Endodermal cell (in vitro differentiated cells): ENCODE measurements at regions not wholly inside any gene's neighbourhood (a gene's known extent, or its start where the extent isn't known, plus 50 kb on each side); places are given as distances from the start of the nearest gene placed in this dataset.

ENCODE experiments used
- DNase-seq: peaks from one replicate; pipeline ENCODE4 v3.0.0-alpha.2; 2017
- H3K27ac ChIP-seq: 2 replicates; pipeline ENCODE4 v1.5.1; 2013; ENCODE audit warnings: mild to moderate bottlenecking, low read depth, low read length, moderate library complexity
- H3K27me3 ChIP-seq: 2 replicates; pipeline ENCODE4 v1.6.1; 2013; ENCODE audit warnings: mild to moderate bottlenecking, low read length, moderate library complexity; ENCODE audit not compliant: insufficient read depth, control insufficient read depth, poor library complexity, severe bottlenecking
- H3K36me3 ChIP-seq: 2 replicates; pipeline ENCODE4 v1.7.0; 2013; ENCODE audit warnings: mild to moderate bottlenecking, low read length, moderate library complexity; ENCODE audit not compliant: control insufficient read depth, insufficient read depth
- H3K4me1 ChIP-seq: one replicate; pipeline ENCODE4 v1.7.0; 2013; ENCODE audit warnings: low read length; ENCODE audit not compliant: control insufficient read depth, insufficient read depth
- H3K4me3 ChIP-seq: 2 replicates; pipeline ENCODE4 v1.5.1; 2013; ENCODE audit warnings: mild to moderate bottlenecking, low read length, moderate library complexity
- H3K9ac ChIP-seq: 2 replicates; pipeline ENCODE4 v1.6.1; 2013; ENCODE audit warnings: mild to moderate bottlenecking, low read length, moderate library complexity; ENCODE audit not compliant: poor library complexity, severe bottlenecking; ENCODE audit errors: extremely low read depth
- H3K9me3 ChIP-seq: 2 replicates; pipeline ENCODE4 v1.6.1; 2013; ENCODE audit warnings: mild to moderate bottlenecking, low read length, moderate library complexity; ENCODE audit not compliant: control insufficient read depth
- H3K27ac Mint-ChIP-seq: 2 replicates; pipeline ENCODE4 v1.8.0; 2020; ENCODE audit warnings: mixed read lengths
- H3K27me3 Mint-ChIP-seq: 2 replicates; pipeline ENCODE4 v1.8.0; 2021; ENCODE audit warnings: mild to moderate bottlenecking, mixed read lengths; ENCODE audit not compliant: insufficient read depth
- H3K36me3 Mint-ChIP-seq: 2 replicates; pipeline ENCODE4 v1.8.0; 2020; ENCODE audit warnings: low read depth, mixed read lengths
- H3K4me1 Mint-ChIP-seq: 2 replicates; pipeline ENCODE4 v1.8.0; 2020; ENCODE audit warnings: mixed read lengths
- H3K4me3 Mint-ChIP-seq: 2 replicates; pipeline ENCODE4 v1.8.0; 2020; ENCODE audit warnings: mild to moderate bottlenecking, moderate library complexity, mixed read lengths
- H3K9me3 Mint-ChIP-seq: 2 replicates; pipeline ENCODE4 v1.8.0; 2020; ENCODE audit warnings: mild to moderate bottlenecking, mixed read lengths
- CTCF ChIP-seq: fragments of 200-600 bp; sonication (generic); conservative IDR thresholded peaks from 2 replicates; pipeline ENCODE4 v1.5.0; 2021; ENCODE audit warnings: antibody characterized with exemption, mild to moderate bottlenecking
- WGBS, 2 experiments: methylation state at CpG; one replicate each; pipeline versions ENCODE4 v1.1.5 to v1.1.7; 2013; ENCODE audit warnings: missing lambda C conversion rate in 2 of 2, mixed read lengths in 1 of 2; ENCODE audit not compliant: insufficient coverage in 1 of 2, insufficient read length in 1 of 2; 5-methylcytosine and 5-hydroxymethylcytosine counted together

DNA sequence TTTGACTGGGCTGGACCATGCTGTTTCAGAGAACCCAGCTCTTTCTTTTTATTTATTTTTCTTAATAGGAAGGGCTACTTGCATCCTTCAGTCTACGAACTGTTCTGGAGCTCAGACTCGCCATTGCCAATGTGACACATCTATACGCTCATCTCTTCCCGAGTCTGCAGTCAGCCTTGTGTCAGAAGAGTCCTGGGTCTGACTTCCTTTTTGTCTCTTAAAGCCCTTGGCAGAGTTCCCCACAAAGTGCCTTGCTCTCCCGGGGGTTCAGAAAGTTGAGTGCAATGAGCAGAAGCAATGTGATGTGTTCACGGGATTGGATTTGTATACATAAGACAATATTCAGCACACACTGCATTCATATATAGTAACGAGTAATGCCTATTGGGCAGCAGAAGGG, 140.4 kb downstream of the ATPSCKMT start:
- Mint-ChIP-seq H3K27me3 (no peaks in the 10 kb centered on the region), H3K4me3 (no peak overlapping the region), H3K36me3 (no peaks in the 10 kb centered on the region), H3K27ac (no peak overlapping the region), H3K9me3 (peaks cover 1% of the 10 kb centered on the region), H3K4me1 (no peaks in the 10 kb centered on the region)
- H3K4me3 ChIP-seq, result no peak overlapping the region
- H3K9me3 ChIP-seq, result no peaks in the 10 kb centered on the region
- no peak for DNase-seq
- TF ChIP-seq CTCF, result no peak
- 95 to 100% methylated on average over 1 to 6 of the region's 7 CpGs for WGBS, 2 experiments
- no peaks in the 10 kb centered on the region for H3K36me3 ChIP-seq
- H3K27me3 ChIP-seq, result no peaks in the 10 kb centered on the region
- no peak overlapping the region for H3K9ac ChIP-seq
- no peaks in the 10 kb centered on the region for H3K4me1 ChIP-seq
- no peak overlapping the region for H3K27ac ChIP-seq

- H3K27ac ChIP-seq, result no peak overlapping the region
- H3K9ac ChIP-seq, result no peak overlapping the region
- H3K27ac Mint-ChIP-seq, result no peak overlapping the region
- H3K36me3 Mint-ChIP-seq, result peaks cover 3% of the 10 kb centered on the region
- no peak for DNase-seq
- no peaks in the 10 kb centered on the region for H3K27me3 ChIP-seq
- H3K4me1 Mint-ChIP-seq, result peaks cover 14% of the 10 kb centered on the region
- no peaks in the 10 kb centered on the region for H3K36me3 ChIP-seq
- TF ChIP-seq CTCF, result no peak
- H3K4me3 ChIP-seq, result no peak overlapping the region
- H3K4me1 ChIP-seq, result no peaks in the 10 kb centered on the region
- H3K27me3 Mint-ChIP-seq, result no peaks in the 10 kb centered on the region
- 100% methylated on average over 1 of the region's 1 CpG; no CpG with 5 or more reads in 1 of the 2 experiments for WGBS, 2 experiments
- H3K9me3 Mint-ChIP-seq, result peaks cover 9% of the 10 kb centered on the region
- H3K4me3 Mint-ChIP-seq, result no peak overlapping the region
- H3K9me3 ChIP-seq, result peaks cover 3% of the 10 kb centered on the region
Observed at GRCh38 chr5:10106806-10107205, 142.9 kb downstream of the ATPSCKMT start.

DNA sequence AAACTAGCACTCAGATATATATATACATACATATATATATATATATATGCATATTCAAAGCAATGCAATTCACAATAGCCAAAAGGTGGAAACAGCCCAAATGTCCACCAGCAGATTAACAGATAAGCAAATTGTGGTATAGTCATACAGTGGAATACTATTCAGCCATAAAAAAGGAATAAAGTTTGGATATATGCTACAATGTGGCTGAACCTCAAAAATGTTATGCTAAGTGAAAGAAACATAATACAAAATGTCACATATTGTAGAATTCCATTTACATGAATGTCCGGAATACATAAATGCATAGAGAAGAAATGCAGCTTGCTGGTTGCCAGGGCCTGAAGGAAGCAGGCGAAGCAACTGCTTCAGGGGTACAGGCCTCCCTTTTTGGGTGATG, 143.4 kb downstream of the ATPSCKMT start:
- H3K27me3 Mint-ChIP-seq, result no peaks in the 10 kb centered on the region
- WGBS, 2 experiments, result 87 to 94% methylated on average over 2 of the region's 2 CpGs
- no peak overlapping the region for H3K27ac ChIP-seq
- peaks cover 12% of the 10 kb centered on the region for H3K9me3 Mint-ChIP-seq
- H3K27ac Mint-ChIP-seq, result no peak overlapping the region
- no peak overlapping the region for H3K4me3 Mint-ChIP-seq
- H3K4me3 ChIP-seq, result no peak overlapping the region
- no peaks in the 10 kb centered on the region for H3K4me1 ChIP-seq
- H3K36me3 Mint-ChIP-seq, result peaks cover 7% of the 10 kb centered on the region
- H3K9ac ChIP-seq, result no peak overlapping the region
- H3K9me3 ChIP-seq, result peaks cover 8% of the 10 kb centered on the region
- H3K36me3 ChIP-seq, result no peaks in the 10 kb centered on the region
- H3K27me3 ChIP-seq, result no peaks in the 10 kb centered on the region
- no peak for DNase-seq
- peaks cover 14% of the 10 kb centered on the region for H3K4me1 Mint-ChIP-seq
- no peak for TF ChIP-seq CTCF
